ENCODE measurements at regions not wholly inside any gene's neighbourhood (a gene's known extent, or its start where the extent isn't known, plus 50 kb on each side); places are given as distances from the start of the nearest gene placed in this dataset.

DNA sequence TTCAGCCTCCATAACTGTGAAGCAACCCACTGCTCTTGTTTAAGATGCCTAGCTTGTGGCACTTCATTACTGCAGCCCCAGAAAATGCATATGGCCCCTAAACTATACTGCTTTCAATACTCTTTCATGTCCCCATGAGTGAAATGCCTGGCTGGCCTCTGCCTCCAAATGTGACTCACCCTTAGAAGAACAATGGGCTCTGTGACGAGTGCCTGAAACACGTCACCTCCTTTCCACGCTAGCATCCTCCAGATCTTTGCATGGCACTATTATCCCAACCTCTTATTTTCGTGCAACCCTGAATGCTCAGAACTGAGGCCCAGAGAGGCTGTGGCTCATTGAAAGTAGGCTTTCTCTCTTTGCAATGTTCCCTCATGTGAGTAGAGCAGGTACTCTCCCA is 233.1 kb downstream of the CBLN1 start:
- in situ Hi-C loops (cut with MboI; ENCODE audit: low sequenced_read_pairs): no loop called here

DNA sequence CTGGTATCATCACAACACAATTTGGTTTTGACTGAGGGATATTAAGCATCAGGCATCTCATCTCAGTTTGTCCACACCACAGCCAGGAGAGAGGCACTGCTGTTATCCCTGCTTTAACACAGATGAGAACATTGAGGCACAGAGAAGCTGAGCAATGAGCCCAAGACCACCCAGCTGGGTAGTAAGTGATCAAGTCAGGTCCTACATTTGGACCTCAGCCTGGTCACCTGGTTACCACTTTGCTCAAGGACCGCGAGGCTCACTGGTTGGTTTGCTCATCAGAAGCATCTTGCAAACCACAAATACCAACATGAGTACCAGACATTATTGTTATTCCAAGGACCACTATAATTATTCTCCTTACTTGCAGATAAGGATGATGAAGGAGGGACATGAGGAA is 245.5 kb downstream of the CBLN1 start:
- in situ Hi-C loops (cut with MboI; ENCODE audit: low sequenced_read_pairs): no loop called here

DNA sequence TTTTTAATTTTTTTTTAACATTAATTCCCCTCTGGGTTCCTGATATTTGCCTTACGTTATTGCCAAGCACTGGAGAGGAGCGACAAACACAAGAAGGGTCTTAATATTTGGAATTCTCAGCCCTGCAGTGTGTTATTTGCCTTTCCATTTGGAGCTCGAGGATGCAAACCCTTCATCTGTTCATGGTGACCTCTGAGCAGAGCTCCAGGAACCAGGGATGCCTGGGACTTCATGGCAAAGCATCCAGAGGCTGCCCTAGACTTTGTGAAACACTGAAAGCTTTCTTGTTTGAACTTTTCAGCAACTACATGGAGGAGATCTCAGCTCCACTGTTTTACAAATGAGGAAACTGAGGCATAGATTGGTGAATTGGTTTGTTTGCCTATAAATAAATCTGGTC is 254.2 kb downstream of the CBLN1 start:
- in situ Hi-C loops (cut with MboI; ENCODE audit: low sequenced_read_pairs): no loop called here

DNA sequence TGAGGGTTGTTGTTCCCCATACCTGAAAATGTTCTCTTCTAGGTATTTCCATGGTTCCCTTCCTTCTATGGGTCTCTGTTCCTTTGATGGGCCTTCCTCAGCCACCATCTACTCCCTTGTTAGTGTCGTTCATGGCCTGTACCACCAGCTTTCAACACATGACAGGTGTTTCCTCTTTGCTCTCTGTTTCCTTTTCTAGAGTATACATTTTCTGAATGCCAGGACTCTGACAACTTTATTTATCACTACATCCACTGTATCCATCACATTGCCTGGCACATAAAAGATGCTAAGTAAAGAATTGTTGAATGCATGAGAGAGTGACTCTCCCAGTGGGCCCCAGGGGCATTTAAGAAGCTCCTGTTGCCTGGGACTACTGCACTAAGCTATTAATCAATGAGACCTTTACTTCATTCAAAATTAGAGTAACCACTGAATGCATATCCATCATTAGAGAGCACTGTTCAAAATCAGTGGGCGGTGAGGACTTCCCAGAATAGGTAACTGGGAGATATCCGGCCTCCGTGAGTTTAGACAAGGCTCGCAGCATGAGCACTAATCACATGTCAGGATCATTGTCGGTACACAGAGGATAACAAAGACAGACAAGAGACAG is 255.0 kb downstream of the CBLN1 start:
- in situ Hi-C loops (cut with MboI; ENCODE audit: low sequenced_read_pairs): no loop called here

DNA sequence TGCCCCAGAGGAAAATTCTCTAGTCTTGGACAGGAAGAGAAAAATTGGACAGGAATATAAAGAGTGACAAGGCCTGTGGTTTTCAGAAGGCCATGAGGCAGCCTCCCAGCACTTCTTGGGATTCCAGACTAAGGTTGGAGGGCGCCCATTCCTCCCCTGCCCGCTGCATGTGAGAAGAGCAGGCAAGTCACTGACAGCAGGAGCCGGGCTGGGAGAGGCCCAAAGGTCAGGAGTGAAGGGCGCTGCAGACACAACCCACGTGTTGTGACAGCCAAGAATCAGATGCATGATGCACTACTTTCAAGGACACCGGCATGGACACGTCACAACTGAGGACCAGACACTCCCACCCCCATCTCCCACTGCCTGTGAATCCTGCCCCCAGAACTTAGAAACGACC is 256.7 kb downstream of the CBLN1 start:
- in situ Hi-C loops (cut with MboI; ENCODE audit: low sequenced_read_pairs): no loop called here

DNA sequence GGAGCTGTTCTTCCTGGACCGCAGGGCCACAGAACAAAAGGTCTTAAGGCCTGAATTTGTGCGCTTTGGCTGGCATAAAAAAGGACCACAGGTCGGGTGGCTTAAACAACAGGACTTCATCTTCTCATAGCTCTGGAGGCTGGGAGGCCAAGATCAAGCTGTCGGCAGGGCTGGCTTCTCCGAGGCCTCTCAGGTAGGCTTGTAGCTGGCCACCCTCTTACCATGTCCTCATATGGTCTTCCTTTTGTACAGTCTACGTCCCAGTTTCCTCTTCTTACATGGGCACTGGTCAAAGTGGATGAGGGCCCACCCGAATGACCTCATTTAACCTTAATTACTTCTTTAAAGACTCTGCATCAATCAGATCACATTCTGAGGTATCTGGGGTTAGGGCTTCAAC is 257.6 kb downstream of the CBLN1 start:
- in situ Hi-C loops (cut with MboI; ENCODE audit: low sequenced_read_pairs): no loop called here

DNA sequence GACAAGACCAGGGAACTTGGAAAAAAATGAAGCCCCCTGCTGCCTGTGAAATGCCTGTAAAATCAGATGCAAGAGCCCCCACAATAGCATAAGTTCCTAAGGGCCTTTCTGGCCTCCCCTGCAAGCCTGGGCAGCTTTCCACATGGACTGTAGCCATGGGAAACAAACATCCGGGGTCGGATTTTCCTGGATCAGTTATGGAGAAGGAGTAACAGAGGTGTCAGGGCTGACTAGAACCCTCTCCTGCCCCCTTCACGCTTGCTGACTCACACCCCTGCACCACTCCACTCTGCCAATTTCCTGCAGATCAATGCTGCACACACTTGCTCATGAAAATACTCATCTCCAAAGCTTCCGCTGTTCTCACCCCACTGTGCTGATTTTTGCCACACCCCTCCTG is 258.6 kb downstream of the CBLN1 start:
- in situ Hi-C loops (cut with MboI; ENCODE audit: low sequenced_read_pairs): no loop called here

DNA sequence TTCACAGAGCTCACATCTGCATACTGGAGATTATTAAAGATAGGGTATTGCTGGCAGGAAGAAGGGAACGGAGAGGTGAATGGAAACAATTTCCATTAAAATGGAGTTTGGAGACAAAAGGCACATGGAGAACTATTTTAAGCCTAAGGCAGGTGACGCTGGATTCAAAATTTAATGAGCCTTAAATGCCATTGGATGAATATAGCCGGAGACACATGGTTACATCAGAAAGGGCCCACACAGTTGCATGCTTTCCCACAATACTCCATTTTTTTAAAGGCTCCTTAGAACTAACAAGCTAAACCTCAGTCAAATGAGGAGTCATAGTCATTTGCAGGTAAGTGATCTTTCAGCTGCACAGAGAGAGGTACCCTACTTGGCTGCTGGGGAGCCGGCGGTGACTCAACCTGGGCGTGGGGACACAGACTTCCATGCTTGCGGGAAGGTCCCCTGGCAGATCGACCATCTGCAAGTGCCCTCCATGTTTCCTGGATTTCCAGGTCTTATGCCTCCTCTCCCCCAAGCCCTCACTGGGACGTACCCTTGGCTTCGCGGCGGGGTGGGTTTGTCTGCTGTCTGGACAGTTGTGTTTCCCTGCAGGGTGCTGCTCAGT is 259.2 kb downstream of the CBLN1 start:
- in situ Hi-C loops (cut with MboI; ENCODE audit: low sequenced_read_pairs): no loop called here

DNA sequence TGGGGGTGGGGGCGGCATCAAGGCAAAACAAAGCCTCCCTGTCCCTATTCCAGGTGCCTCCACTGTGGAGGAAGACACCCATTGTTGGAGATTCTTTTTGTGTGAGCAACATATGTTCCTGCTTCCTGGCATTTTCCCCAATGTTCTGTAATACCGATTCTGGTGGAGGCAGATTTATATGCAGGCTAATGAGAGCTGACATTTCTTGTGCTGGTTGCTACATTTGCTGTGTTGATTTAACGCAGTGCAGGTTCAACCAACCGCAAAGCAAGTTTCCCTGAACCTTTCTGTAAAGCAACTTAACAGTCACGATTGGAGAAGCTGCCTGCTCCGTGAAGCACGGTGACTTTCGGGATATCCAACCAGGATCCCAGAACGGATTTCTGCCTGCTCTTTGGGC is 260.5 kb downstream of the CBLN1 start:
- in situ Hi-C loops (cut with MboI; ENCODE audit: low sequenced_read_pairs): no loop called here

DNA sequence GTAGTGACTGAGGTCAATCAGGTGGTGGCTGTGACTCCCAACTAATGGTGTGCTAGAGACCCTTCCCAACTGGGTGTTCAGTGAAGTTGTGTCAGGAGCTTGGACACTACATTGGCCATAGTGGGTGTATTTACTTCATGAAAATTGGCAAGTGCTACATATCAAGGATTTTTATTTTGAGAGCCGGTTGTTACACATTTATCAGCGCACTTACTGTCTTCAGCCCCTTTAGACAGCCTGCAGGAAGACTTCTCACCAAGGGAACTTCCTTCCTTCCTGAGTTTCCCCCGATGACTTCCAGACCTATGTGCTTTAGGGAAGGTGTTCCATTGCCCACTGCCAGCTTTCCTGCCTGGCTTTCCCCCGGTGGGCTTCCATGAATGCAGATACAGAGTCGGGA is 261.2 kb downstream of the CBLN1 start:
- in situ Hi-C loops (cut with MboI; ENCODE audit: low sequenced_read_pairs): no loop called here

DNA sequence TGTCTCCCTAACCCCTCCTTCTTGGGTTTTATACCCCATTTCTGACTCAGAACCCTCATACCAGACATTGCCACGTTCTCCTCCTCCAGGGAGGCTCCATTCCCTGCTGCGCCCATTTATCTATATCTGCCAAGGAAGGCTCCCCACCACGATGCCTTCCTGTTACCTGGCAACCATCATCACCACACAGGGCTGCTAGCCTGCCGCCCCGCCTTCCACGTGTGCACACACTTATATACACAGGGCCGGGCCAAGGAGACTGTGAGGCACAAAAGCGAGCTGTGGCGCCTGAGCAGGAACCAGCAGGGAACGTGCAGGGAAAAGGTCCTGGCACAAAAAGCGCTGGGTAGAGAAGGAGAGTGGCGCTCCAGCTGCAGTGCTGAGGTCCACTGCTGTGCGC is 261.8 kb downstream of the CBLN1 start:
- in situ Hi-C loops (cut with MboI; ENCODE audit: low sequenced_read_pairs): no loop called here

DNA sequence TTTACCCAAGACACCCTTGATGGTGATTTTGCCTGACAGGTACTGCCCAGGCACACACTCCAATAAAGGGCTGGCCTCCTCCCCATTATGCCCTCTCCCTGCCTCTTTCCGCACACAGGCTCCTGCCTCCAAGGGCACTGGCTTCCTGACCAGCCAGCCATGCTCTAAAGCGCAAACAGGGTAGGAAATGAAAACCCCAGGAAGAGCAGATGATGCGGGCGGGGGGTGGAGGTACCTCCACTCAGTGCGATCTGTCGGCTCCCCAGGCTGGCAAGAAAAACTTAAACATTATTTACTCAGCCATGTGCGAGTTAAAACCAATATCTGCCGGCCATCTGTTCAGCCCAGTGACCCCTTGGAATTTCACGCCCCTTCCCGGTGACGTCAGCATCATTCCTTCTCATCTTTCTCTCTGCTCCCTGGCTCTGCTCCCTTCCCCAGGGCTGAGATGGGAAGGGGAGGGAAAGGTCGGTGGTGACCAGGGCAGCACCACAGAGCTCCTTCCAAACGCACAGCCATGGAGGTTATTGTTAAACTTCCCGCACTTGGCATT is 262.5 kb downstream of the CBLN1 start:
- in situ Hi-C loops (cut with MboI; ENCODE audit: low sequenced_read_pairs): no loop called here

DNA sequence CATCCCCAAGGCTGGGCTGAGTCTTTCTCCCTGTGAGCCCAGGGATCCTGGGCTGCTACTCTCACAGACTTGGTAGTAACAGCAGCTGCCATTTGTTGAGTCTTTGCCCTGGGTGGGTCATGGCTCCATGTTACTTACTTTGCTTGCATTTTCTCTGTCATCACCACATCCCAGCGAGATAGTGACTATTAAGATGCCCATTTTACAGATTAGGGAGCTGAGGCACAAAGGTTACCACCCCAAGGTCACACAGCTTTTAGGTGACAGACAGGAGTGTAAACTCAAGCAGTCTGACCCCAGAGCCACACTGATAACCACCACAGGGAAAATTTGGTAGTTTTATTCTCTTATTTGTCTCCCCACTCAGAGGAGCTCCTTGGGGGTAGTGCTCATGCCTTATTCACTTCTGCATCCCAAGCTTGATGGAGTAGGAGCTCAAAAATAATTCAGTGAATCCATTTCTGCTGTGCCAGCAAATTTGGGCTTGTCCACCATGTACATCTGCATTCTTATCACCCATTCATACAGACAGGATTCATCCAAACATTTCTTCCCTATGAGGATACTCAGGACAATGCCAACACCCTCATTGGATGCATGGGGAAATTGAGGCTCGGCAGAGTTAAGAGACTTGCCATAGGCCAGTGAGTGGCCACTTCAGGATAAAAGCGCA is 263.2 kb downstream of the CBLN1 start:
- in situ Hi-C loops (cut with MboI; ENCODE audit: low sequenced_read_pairs): no loop called here

DNA sequence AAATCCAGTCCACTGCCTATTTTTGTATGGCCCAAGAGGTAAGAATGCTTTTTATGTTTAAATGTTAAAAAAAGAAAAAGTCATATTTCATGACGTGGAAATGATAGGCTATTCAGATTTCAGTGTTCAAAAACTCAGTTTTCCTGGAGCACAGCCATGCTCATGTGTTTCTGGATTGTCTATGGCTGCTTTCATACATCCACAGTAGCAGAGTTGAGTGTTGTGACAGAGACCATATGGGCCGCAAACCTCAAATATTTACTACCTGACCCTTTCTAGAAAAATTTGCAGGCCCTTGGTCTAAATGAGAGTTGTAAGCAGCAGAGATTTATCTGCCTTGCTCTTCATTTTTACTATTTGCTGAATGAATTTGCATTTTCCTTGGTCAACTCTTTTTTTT is 264.1 kb downstream of the CBLN1 start:
- in situ Hi-C loops (cut with MboI; ENCODE audit: low sequenced_read_pairs): no loop called here

DNA sequence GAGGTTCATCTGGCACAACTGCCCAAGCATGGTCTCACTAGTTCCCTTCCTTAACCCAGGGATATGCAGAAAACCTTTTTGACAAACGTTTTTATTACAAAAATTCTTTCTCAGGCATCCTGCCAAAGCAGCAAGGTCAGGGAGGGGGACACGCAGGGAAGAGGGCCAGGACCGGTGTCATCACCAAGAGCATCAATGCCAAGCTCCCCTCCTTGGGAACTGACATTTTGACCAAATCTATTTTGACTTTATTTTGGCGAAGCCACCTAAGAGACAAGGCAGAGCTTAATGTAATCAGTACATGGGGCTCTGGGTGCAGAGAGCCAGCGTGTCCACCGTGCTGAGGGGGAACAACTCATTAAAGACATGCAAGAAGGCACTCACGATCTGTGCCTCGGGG is 265.2 kb downstream of the CBLN1 start:
- in situ Hi-C loops (cut with MboI; ENCODE audit: low sequenced_read_pairs): no loop called here

DNA sequence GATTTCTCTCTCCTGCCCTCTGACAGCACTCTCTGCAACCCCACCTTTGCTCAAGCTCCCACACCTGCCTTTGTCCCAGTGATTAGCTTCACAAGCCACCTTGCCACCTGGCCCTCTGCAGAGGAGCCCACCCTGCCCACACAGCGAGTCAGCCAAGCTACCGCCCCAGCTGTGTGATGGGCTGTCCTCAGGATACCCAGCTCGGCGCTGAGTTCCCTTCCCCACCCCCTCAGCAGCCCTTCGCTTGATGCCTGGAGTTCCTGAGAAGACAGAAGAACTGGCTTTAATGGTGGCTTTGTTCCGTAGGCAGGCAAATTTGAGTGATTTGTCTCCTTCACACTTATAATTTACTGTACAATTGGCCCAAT is 266.4 kb downstream of the CBLN1 start:
- in situ Hi-C loops (cut with MboI; ENCODE audit: low sequenced_read_pairs): no loop called here

DNA sequence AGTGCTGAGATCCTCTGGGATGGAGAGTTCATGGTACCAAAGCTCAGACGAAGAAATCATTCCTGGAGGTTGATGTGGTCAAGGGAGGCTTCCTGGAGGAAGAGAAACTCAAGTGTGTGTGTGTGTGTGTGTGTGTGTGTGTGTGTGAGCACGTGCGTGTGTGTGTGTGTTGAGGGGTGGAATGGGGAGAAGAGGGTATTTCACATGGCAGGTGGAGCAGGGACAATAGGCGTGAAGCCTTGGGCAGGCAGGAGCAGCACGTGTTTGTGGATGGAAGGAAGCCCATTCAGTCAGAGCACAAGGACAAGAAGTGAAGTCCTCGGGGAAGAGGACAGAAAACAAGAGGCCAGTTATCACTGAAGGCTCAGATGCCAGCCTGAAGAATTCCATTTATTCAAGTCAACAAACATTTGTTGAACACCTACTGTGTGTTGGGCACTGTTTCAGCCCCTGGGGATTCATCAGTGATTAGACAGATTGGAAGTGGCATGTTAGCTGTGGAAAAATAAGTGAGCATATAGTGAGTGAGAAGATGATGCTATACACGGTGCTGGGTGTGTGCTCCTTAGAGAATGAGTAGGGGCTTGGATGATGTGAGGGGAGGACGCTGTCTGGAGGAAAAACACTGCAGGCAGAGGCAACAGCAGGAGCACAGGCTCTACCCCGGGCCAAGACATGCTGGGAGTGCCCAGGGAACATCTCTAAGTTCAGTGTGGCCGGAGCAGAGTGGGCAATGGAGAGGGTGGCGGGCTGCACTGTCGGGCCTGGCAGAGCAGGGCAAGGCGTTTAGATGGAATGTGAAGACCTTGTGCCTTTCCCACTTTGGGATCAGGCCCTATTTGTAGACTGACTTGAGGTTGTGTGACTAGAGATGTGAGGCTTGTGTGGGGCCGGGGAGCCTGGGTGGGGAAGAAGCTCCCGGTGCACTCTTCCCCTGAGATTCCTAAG is 267.1 kb downstream of the CBLN1 start:
- in situ Hi-C loops (cut with MboI; ENCODE audit: low sequenced_read_pairs): no loop called here

DNA sequence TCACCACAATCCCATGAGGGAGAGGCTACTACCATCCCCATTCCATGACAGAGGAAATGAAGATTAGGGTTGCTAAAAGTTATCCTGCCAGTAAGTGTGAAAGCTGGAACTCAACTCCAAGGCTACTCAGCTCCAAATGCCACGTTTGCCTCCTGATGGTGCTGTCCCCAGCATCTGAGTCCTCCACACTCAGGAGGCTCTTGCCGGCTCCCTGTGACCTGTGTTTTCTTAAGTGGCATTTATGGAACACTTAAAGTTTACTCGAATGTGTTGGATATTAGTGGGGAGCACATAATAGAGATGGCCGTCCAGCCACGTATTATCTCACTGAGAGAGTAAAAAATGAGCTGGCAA is 267.9 kb downstream of the CBLN1 start:
- in situ Hi-C loops (cut with MboI; ENCODE audit: low sequenced_read_pairs): no loop called here

DNA sequence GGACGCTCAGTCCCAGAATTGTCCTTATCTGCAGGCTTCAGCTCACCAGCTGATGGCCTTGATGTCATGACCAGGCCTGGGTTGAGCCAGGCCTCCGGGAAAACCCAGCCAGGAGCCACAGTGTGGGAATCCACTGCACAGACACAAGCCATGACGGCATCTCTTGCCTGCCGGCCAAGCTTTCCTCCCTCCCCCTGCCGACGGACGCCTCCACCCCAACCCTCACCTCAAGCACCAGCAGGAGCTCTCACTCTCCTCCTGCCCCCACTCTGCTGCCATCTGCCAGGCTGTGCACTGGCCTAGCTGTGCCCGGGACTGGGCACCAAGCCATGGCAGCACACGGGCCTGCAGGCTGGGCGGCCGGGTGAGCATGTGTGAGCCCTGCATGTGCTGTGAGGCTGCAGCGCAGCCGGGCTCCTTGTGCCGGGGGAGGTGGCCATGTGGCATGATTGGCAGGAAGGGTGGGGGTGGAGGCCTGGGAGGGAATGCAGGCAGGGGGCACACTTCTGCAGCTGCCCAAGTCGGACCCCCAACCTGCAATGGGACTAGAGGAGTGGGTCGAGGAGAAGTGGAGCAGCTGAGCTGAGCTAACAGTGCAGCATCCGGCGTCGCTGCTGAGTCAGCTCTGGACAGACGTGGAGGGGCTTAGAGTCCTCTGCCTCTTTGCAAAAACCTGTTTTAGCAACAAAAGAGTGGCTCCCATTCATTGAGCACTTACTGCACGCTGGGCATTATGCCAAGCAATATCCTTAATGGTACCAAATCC is 268.5 kb downstream of the CBLN1 start:
- in situ Hi-C loops (cut with MboI; ENCODE audit: low sequenced_read_pairs): no loop called here

DNA sequence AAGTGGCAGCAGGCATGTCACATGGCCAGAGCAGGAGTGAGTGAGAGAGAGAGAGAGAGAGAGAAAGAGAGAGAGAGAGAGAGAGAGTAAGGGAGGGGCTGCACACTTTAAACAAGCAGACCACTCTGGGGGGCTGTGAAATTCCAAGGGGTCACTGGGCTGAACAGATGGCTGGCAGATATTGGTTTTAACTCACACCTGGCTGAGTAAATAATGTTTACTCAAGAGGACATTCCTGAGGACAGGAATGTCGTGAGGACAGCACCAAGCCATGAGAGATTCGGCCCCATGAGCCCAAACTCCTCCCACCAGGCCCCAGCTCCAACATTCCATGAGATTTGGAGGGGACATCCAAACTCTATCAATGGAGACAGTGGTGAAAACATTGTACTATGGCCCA is 269.7 kb downstream of the CBLN1 start:
- in situ Hi-C loops (cut with MboI; ENCODE audit: low sequenced_read_pairs): no loop called here

DNA sequence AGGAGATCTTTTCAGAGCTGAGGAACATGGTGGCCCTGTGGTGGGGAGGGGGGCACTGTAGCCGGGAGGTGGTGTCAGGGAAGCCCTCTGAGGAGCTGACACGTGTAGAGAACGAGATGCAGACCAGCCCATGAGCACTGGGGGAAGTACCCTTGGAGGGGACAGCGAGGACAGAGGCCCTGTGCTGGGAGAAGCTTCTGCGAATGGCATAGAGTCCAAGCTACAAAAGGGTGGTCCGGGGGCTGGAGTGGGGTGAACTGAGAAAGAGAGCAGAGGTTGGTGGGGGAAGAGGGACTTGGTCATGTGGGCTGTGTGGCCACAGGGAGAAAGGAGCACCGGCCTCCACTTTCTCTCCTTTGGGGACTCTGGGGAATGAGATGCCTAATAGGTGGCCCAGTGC is 270.8 kb downstream of the CBLN1 start:
- in situ Hi-C loops (cut with MboI; ENCODE audit: low sequenced_read_pairs): no loop called here

Measured in HL-60/S4 treated with phorbol 12-myristate 13-acetate at 8.2 ng/mL for 4 days and 3 days (cell line).